Neural cell (in vitro differentiated cells): ENCODE measurements at regions not wholly inside any gene's neighbourhood (a gene's known extent, or its start where the extent isn't known, plus 50 kb on each side); places are given as distances from the start of the nearest gene placed in this dataset.

ENCODE experiments used
- H2AFZ ChIP-seq: fragments of 200-600, 300-800 bp; sonication (generic), shearing (Covaris generic); 2 replicates; pipeline ENCODE4 v1.6.0; 2014; ENCODE audit warnings: low read depth, mild to moderate bottlenecking, antibody characterized with exemption, low read length, moderate library complexity
- H3F3A ChIP-seq: fragments of 200-600 bp; shearing (Covaris generic); 2 replicates; pipeline ENCODE4 v1.6.1; 2016; ENCODE audit warnings: mild to moderate bottlenecking, moderate library complexity, mixed read lengths, antibody characterized with exemption, low read length; ENCODE audit not compliant: insufficient read depth, poor library complexity, severe bottlenecking
- H3K27ac ChIP-seq: fragments of 200-600, 300-800 bp; sonication (generic), shearing (Covaris generic); 2 replicates; pipeline ENCODE4 v1.5.1; 2014; ENCODE audit warnings: mild to moderate bottlenecking, low read length, moderate library complexity
- H3K27me3 ChIP-seq: fragments of 300-800, 200-600 bp; sonication (generic), shearing (Covaris generic); 2 replicates; pipeline ENCODE4 v1.6.0; 2014; ENCODE audit warnings: mild to moderate bottlenecking, low read depth, low read length, moderate library complexity; ENCODE audit not compliant: insufficient read depth
- H3K36me3 ChIP-seq: fragments of 300-800, 200-600 bp; sonication (generic), shearing (Covaris generic); 2 replicates; pipeline ENCODE4 v1.5.1; 2014; ENCODE audit warnings: mild to moderate bottlenecking, antibody characterized with exemption, low read length, moderate library complexity; ENCODE audit not compliant: insufficient read depth
- H3K4me2 ChIP-seq: fragments of 300-800, 200-600 bp; sonication (generic), shearing (Covaris generic); 2 replicates; pipeline ENCODE4 v1.6.0; 2014; ENCODE audit warnings: mild to moderate bottlenecking, low read length
- H3K4me3 ChIP-seq: fragments of 300-800, 200-600 bp; sonication (generic), shearing (Covaris generic); 2 replicates; pipeline ENCODE4 v1.5.1; 2014; ENCODE audit warnings: mild to moderate bottlenecking, low read length, moderate library complexity
- H3K79me2 ChIP-seq: fragments of 200-600 bp; shearing (Covaris generic); replicated peaks from 2 replicates; pipeline ENCODE4 v1.6.0; 2014; ENCODE audit warnings: mild to moderate bottlenecking, low read length, moderate library complexity; ENCODE audit not compliant: insufficient read depth
- H3K9ac ChIP-seq: fragments of 300-800, 200-600 bp; sonication (generic), shearing (Covaris generic); 2 replicates; pipeline ENCODE4 v1.6.1; 2016; ENCODE audit warnings: mild to moderate bottlenecking, low read length, mixed read lengths
- H3K9me2 ChIP-seq: fragments of 200-600 bp; shearing (Covaris generic); 2 replicates; pipeline ENCODE4 v1.6.1; 2016; ENCODE audit warnings: mild to moderate bottlenecking, low read length, mixed read lengths; ENCODE audit not compliant: insufficient read depth
- H3K9me3 ChIP-seq: fragments of 200-600, 300-800 bp; sonication (generic), shearing (Covaris generic); 2 replicates; pipeline ENCODE4 v1.6.1; 2016; ENCODE audit warnings: mild to moderate bottlenecking, mixed run types, low read length, moderate library complexity, mixed read lengths
- H4K20me1 ChIP-seq: fragments of 200-600 bp; shearing (Covaris generic); 2 replicates; pipeline ENCODE4 v1.6.1; 2016; ENCODE audit warnings: mild to moderate bottlenecking, mixed run types; ENCODE audit not compliant: insufficient read depth
- EP300 ChIP-seq: fragments of 450-650 bp; conservative IDR thresholded peaks from 2 replicates; pipeline ENCODE4 v1.6.1; 2014; ENCODE audit warnings: antibody characterized with exemption, mild to moderate bottlenecking, moderate library complexity; ENCODE audit not compliant: poor library complexity, severe bottlenecking
- EZH2 ChIP-seq: fragments of 200-600, 300-800 bp; shearing (Covaris generic), sonication (generic); IDR thresholded peaks from 2 replicates; pipeline ENCODE4 v1.6.1; 2014; ENCODE audit warnings: antibody characterized with exemption, low read length, borderline replicate concordance, mild to moderate bottlenecking; ENCODE audit not compliant: insufficient read depth, poor library complexity, severe bottlenecking
- MXI1 ChIP-seq: fragments of 450-650 bp; conservative IDR thresholded peaks from 2 replicates; pipeline ENCODE4 v1.6.1; 2014; ENCODE audit warnings: antibody characterized with exemption, mild to moderate bottlenecking; ENCODE audit not compliant: poor library complexity, severe bottlenecking
- POLR2AphosphoS5 ChIP-seq: IDR thresholded peaks from 2 replicates; pipeline ENCODE4 v1.6.1; 2012
- RAD21 ChIP-seq: fragments of 450-650 bp; conservative IDR thresholded peaks from 2 replicates; pipeline ENCODE4 v1.6.1; 2014; ENCODE audit warnings: antibody characterized with exemption, mild to moderate bottlenecking, moderate library complexity
- REST ChIP-seq: IDR thresholded peaks from 2 replicates; pipeline ENCODE4 v1.6.1; 2012; ENCODE audit warnings: borderline replicate concordance
- SMC3 ChIP-seq: fragments of 450-650 bp; conservative IDR thresholded peaks from 2 replicates; pipeline ENCODE4 v1.6.1; 2014; ENCODE audit warnings: antibody characterized with exemption, mild to moderate bottlenecking, moderate library complexity; ENCODE audit not compliant: poor library complexity
- TAF1 ChIP-seq: IDR thresholded peaks from 2 replicates; pipeline ENCODE4 v1.6.1; 2012; ENCODE audit warnings: low read depth
- TF ChIP-seq, protein P1 (sequence below): fragments of 450-650 bp; IDR thresholded peaks from 2 replicates; pipeline ENCODE4 v1.5.1; 2014; ENCODE audit warnings: antibody characterized with exemption, mild to moderate bottlenecking, moderate library complexity; ENCODE audit not compliant: poor library complexity, severe bottlenecking

- TF ChIP-seq SMC3 (no peak), EP300 (no peak), REST (no peak), RAD21 (no peak), TAF1 (no peak), EZH2 (no peak), MXI1 (no peak), POLR2AphosphoS5 (no peak)
- TF ChIP-seq, protein P1, sequence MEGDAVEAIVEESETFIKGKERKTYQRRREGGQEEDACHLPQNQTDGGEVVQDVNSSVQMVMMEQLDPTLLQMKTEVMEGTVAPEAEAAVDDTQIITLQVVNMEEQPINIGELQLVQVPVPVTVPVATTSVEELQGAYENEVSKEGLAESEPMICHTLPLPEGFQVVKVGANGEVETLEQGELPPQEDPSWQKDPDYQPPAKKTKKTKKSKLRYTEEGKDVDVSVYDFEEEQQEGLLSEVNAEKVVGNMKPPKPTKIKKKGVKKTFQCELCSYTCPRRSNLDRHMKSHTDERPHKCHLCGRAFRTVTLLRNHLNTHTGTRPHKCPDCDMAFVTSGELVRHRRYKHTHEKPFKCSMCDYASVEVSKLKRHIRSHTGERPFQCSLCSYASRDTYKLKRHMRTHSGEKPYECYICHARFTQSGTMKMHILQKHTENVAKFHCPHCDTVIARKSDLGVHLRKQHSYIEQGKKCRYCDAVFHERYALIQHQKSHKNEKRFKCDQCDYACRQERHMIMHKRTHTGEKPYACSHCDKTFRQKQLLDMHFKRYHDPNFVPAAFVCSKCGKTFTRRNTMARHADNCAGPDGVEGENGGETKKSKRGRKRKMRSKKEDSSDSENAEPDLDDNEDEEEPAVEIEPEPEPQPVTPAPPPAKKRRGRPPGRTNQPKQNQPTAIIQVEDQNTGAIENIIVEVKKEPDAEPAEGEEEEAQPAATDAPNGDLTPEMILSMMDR: no peak
Measured at GRCh38 chr11:28674433-28675103, 566.4 kb downstream of the METTL15 start.

GRCh38 chr11:28673691-28674432 is 565.7 kb downstream of the METTL15 start:
- Histone ChIP-seq H3K9me2 (no peaks in the 10 kb centered on the region), H2AFZ (no peak overlapping the region), H3F3A (no peaks in the 10 kb centered on the region), H3K79me2 (no peaks in the 10 kb centered on the region), H3K9me3 (no peaks in the 10 kb centered on the region), H3K4me3 (no peak overlapping the region), H3K4me2 (no peak overlapping the region), H3K27me3 (no peaks in the 10 kb centered on the region), H4K20me1 (no peaks in the 10 kb centered on the region), H3K36me3 (no peaks in the 10 kb centered on the region), H3K9ac (no peak overlapping the region), H3K27ac (no peak overlapping the region)
- TF ChIP-seq, protein P1: no peak
- no peak for TF ChIP-seq POLR2AphosphoS5
- TF ChIP-seq EZH2: no peak
- no peak for TF ChIP-seq TAF1
- TF ChIP-seq SMC3: no peak

More at GRCh38 chr11:28674433-28675103, 566.4 kb downstream of the METTL15 start:
- Histone ChIP-seq H3K36me3 (no peaks in the 10 kb centered on the region), H3F3A (no peaks in the 10 kb centered on the region), H3K27ac (no peak overlapping the region), H3K9me3 (no peaks in the 10 kb centered on the region), H2AFZ (no peak overlapping the region), H3K9ac (no peak overlapping the region), H3K4me3 (no peak overlapping the region), H3K9me2 (no peaks in the 10 kb centered on the region), H3K27me3 (no peaks in the 10 kb centered on the region), H3K4me2 (no peak overlapping the region), H3K79me2 (no peaks in the 10 kb centered on the region), H4K20me1 (no peaks in the 10 kb centered on the region)
